HEK293 (cell line): ENCODE measurements at regions not wholly inside any gene's neighbourhood (a gene's known extent, or its start where the extent isn't known, plus 50 kb on each side); places are given as distances from the start of the nearest gene placed in this dataset.

Experiments used
- ATF2 ChIP-seq: fragments of 450-650 bp; formaldehyde crosslinking; IDR thresholded peaks from 2 replicates; pipeline ENCODE4 v1.5.1; 2016; ENCODE audit warnings: missing biosample characterization, missing genetic modification characterization, low read depth
- CTCF ChIP-seq: fragments of 450-650 bp; formaldehyde crosslinking; IDR thresholded peaks from 2 replicates; pipeline ENCODE4 v1.5.1; 2016; ENCODE audit warnings: missing biosample characterization, missing genetic modification characterization
- PATZ1 ChIP-seq: fragments of 450-650 bp; formaldehyde crosslinking; IDR thresholded peaks from 2 replicates; pipeline ENCODE4 v1.5.1; 2016; ENCODE audit warnings: missing biosample characterization, missing genetic modification characterization
- ZBTB1 ChIP-seq: fragments of 450-650 bp; formaldehyde crosslinking; IDR thresholded peaks from 2 replicates; pipeline ENCODE4 v1.5.1; 2016; ENCODE audit warnings: missing biosample characterization, missing genetic modification characterization
- ZNF24 ChIP-seq: fragments of 450-650 bp; formaldehyde crosslinking; IDR thresholded peaks from 2 replicates; pipeline ENCODE4 v1.5.1; 2016; ENCODE audit warnings: missing biosample characterization, missing genetic modification characterization
- ZNF280D ChIP-seq: fragments of 450-650 bp; formaldehyde crosslinking; IDR thresholded peaks from 2 replicates; pipeline ENCODE4 v1.5.1; 2016; ENCODE audit warnings: missing biosample characterization, missing genetic modification characterization
- ZNF521 ChIP-seq: fragments of 450-650 bp; formaldehyde crosslinking; IDR thresholded peaks from 2 replicates; pipeline ENCODE4 v1.5.1; 2017; ENCODE audit warnings: missing biosample characterization, mild to moderate bottlenecking, missing genetic modification characterization
- ZSCAN23 ChIP-seq: fragments of 450-650 bp; formaldehyde crosslinking; IDR thresholded peaks from 2 replicates; pipeline ENCODE4 v1.5.1; 2016; ENCODE audit warnings: missing biosample characterization, missing genetic modification characterization
- TF ChIP-seq, protein P1 (sequence below): fragments of 450-650 bp; formaldehyde crosslinking; IDR thresholded peaks from 2 replicates; pipeline ENCODE4 v1.5.1; 2016; ENCODE audit warnings: missing biosample characterization, missing genetic modification characterization, borderline replicate concordance

DNA sequence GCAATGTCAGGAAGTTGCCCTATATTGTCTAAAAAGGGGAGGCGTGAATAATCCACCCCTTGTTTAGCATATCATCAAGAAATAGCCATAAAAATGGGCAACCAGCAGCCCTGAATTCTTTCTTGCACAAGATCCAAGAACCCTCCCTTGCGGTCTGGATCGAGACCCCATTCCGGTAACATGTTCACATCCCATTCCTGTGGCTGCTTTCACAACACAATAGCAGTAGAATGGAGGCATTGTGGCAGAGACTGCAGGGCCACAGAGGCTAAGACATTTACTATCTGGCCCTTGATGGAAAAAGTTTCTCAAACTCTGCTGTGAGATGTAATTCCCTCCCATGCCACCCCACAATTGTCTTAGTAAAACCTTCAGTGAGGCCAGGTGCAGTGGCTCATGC is 73.2 kb downstream of the RMI2 start:
- TF ChIP-seq ZNF280D (tag by site-specific recombination) (no peak), ZNF521 (tag by site-specific recombination) (no peak), CTCF (tag by site-specific recombination) (no peak), ZBTB1 (no peak), PATZ1 (tag by site-specific recombination) (no peak), ZSCAN23 (tag by site-specific recombination) (no peak), ZNF24 (no peak), ATF2 (tag by site-specific recombination) (no peak)
- TF ChIP-seq, protein P1, sequence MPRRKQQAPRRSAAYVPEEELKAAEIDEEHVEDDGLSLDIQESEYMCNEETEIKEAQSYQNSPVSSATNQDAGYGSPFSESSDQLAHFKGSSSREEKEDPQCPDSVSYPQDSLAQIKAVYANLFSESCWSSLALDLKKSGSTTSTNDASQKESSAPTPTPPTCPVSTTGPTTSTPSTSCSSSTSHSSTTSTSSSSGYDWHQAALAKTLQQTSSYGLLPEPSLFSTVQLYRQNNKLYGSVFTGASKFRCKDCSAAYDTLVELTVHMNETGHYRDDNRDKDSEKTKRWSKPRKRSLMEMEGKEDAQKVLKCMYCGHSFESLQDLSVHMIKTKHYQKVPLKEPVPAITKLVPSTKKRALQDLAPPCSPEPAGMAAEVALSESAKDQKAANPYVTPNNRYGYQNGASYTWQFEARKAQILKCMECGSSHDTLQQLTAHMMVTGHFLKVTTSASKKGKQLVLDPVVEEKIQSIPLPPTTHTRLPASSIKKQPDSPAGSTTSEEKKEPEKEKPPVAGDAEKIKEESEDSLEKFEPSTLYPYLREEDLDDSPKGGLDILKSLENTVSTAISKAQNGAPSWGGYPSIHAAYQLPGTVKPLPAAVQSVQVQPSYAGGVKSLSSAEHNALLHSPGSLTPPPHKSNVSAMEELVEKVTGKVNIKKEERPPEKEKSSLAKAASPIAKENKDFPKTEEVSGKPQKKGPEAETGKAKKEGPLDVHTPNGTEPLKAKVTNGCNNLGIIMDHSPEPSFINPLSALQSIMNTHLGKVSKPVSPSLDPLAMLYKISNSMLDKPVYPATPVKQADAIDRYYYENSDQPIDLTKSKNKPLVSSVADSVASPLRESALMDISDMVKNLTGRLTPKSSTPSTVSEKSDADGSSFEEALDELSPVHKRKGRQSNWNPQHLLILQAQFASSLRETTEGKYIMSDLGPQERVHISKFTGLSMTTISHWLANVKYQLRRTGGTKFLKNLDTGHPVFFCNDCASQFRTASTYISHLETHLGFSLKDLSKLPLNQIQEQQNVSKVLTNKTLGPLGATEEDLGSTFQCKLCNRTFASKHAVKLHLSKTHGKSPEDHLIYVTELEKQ = no peak
